DMS153 (cell line): ENCODE measurements at regions not wholly inside any gene's neighbourhood (a gene's known extent, or its start where the extent isn't known, plus 50 kb on each side); places are given as distances from the start of the nearest gene placed in this dataset.

Experiments used
- DNase-seq: peaks from one replicate; lab custom pipeline; 2025; lab: John Stamatoyannopoulos, UW

DNA sequence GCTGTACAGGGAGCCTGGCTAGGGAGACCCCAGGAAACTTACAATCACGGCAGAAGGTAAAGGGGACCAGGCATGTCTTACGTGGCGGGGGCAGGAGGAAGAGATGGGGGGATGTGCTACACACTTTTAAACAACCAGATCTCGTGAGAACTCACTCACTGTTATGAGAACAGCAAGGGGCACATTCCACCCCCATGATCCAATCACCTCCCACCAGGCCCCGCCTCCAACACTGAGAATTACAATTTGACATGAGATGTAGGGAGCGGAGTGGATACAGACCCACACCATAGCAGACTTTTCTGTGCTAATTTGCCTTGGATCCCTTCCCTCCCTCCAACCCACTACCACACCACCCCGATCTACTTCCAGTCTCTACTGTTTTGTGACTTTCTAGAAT is 106.7 kb upstream of the PEG3 start:
- no peak for DNase-seq

DNA sequence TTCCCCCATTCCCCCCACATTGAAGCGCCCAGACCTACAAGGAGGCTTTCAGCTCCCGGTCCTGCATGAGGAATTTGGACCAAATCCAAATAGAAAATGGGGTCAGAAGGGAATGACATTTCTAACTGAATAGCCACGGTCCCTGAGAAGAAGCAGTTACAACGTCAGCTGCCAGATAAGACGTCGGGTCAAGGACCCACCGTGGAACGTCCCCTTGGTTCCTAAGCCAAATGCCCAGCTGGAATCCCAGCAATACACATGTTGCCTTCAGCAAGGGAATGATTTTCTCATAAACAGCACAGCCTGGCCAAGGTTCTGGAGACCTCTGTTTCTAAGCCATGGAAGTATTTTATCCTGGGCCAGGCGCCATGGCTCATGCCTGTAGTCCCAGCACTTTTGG is 109.1 kb upstream of the PEG3 start:
- no peak for DNase-seq

DNA sequence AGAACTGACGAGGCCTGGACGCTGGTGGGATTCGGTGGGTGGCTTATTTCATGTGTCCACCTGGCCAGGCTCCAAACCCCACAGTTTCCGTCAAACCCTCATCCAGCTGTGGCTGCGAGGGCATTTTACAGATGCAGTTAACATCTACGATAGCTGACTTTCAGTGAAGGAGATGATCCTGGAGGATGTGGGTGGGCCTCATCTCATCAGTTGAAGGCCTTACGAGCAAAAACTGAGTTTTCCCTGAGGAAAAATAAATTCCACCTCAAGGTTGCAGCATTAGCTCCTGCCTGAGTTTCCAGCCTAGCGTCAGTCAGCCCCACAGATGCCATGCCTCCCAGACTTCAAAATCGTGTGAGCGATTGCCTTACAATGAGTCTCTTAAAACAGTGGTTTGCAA is 111.1 kb upstream of the PEG3 start:
- no peak for DNase-seq

DNA sequence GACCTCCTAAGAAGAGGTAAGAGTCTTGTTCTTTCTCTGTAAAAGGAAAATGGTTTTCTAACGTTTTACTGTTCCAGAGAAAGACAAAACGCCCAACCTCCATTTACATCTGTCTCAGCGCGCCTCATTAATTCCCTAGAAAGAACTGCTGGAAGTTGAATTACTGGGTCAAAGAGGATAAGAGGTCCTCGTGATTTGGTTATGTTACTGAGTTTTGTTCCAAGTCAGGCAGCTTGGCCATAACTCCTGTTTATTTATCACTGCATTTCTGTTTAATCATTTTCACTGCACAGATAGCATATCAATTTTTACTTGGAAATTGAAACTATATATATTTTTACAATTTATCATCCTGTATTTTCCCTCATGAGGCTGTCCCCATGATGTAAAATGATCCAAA is 112.9 kb upstream of the PEG3 start:
- no peak for DNase-seq

DNA sequence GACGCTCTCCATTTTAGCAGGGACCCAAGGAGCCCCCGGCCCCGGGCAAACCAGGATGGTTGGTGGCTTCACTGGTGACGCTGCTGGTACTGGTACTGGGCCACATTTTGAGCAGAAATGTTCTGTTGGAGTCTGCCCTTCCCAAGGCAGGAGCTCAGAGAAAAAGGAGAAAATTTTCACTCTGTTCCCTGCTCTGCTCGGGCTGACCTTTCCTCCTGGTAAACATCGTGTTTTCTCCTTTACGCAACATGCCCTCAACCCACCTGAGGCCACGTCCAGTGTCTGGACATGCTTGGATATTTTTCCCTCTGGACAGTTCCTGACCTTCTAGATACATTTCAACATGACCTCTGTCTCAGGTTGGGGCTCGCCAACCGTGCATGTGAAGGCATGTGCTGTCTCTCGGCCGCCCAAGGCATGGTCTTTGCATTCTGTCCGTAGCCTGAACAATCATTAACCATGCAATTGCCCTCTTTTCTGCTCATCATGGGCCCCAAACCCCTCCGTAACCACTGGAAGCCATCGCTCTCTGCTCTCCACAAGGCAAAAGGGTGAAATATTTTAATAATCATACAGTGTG is 115.2 kb upstream of the PEG3 start:
- no peak for DNase-seq

DNA sequence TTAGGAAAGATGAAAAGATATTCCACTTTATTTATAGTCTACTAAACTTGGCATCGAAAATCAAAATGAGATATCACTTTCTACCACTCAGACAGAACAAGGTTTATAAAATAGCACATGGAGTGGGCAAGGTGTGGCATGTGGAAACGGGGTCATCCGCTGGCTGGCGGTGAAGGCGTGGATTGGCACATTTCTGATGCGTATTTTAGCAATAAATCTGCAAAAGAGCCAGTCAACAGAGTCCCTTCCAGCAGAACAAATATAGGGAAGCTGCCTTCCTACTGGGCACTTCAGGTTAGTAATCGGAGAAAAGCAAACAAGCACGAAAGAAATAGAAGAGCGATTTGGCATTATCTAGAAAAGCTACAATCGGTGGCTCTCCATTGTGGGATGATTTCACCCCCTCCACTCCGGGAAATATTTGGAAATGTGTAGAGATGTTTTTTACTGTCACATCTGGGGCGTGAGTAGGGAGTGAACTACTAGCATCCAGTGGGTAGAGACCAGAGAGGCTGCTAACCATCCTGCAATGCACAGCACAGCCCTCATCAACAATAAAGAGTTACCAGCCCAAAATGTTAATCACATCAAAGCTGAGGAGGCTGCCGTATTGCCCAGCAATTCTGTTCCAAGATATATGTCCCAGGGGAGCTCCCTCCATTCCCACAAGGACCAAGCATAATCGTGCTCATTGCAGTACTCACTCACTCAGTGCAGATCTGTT is 116.1 kb upstream of the PEG3 start:
- no peak for DNase-seq

DNA sequence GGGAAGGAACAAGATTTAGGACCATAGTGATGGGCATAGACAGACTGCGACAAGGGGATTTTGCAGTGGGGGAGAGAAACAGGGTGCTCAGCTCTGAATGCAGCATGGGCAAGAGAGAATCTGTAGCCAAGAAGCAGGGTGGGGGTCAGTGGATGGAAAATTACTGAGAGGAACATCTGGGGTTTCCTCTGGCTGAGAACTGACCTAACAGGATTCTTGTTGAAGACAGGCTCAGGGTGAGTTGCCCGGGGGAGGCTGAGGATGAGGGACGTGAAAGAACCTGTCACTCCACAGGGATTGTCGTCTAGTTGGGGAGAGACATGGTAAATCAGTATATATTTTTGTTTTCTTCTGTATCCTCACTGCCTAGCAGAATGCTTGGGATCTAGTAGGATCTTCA is 118.7 kb upstream of the PEG3 start:
- DNase-seq: no peak

DNA sequence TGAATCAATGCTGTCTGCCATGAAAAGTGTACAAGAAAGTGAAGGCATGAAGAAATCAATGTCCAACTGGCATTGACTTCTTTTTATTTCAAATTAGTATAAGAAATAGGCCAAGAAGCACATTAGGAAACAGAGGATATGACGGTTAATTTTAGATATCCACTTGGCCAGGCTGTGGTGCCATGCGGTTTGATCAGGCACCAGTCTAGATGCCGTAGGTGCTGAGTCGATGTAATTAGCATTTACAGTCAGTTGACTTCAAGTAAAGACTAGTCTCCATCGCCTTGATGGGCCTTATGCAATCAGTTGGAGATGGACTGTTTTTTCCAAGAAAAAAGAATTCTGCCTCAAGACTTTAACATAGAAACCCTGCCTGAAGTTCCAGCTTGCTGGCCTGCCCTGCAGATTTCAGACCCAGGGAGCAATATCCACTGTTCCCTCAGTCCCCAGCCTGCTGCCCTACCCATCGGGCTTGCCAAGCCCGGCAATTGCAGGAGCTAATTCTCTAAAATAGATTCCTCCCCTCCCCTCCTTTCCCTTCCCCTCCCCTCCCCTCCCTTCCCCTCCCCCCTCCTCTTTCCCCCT is 120.5 kb upstream of the PEG3 start:
- DNase-seq: no peak

DNA sequence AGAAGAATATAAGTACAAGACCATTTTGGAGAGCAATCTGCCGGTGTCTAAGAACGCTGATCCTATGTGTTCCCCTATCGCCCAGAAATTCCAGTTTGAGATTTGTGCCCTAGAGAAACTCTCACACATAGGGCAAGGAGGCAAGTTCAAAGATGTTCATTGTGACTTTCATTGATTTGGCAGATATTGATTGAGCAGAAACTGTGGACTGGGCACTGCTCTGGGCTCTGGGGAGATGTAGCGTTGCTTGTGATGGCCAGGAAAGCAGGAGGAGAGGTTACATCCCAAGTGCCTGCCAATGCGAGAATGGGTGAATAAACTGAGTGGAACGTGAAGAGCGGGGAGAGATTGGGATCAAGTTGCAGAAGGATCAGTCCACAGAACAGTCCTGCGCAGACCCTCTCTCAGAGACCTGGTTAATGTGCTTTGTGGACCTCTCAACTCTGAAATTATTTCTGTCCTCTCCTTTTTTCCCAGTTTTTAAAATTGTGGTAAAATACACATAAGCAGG is 123.9 kb upstream of the PEG3 start:
- no peak for DNase-seq

DNA sequence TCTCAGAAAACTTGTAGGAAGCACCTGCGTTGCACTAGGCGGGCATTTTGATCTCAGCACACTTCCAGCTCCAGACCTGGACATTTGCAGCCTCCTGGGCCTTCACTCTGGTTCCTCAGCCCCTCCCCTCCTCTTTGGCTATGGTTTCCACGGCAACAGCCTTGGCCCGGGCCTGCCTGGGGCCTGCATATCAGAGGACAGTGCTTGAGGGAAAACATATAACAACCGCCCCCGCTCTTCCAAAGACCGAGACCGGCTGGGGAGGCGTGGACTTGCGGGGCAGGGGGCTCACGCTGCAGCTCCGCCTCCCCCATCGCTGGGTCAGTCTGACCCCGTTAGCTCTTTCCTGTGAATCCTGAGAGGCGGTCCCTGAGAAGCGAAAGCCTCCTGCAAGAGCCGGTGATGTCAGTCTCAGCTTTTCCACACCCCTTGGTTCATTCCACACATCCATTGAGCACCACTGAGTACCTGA is 125.7 kb upstream of the PEG3 start:
- DNase-seq: no peak

DNA sequence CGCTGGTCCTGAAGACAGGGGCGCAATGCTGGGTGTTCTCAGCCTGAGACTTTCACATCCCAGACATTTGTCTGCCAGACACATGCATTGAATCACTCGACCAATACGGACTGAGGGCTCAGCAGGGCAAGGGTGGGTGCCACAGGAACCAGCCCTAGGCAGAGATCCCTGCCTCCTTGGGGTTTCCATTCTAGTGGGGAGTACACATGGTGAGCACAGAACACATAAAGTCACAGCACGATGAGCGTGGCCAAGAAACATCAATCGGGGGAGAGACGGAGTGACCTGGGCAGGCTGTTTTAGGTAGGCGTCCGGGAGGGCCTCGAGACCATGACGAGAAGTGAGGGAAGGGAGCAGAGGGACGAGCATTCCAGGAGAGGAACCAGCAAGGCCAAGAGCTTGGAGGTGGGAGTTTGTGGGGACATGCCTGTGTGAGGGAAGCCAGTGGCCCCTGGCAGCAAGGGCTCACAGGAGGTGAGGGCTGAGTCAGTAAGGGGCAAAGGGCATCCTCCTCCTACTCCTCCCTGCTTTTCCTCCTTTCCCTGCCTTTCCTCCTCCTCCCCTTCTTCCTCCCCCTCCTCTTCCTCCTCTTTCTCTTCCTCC is 126.3 kb upstream of the PEG3 start:
- DNase-seq: no peak

DNA sequence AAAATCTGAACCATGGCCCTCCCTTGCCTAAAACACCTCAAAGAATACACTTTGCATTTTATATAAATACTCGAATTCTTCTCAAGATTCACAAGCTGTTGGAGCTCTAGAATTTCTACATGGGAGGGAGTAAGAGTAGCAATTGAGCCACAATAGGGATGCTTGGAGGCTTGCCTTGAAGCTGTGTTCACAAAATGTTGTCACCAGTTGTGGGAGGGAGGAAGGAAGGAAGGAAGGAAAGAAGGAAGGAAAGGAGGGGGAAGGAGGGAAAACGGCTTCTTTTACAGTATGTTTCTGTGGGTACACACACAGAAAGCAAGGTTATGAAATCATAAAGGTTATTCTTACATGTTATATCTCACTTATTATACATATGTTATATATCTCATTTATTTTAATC is 128.6 kb upstream of the PEG3 start:
- no peak for DNase-seq

DNA sequence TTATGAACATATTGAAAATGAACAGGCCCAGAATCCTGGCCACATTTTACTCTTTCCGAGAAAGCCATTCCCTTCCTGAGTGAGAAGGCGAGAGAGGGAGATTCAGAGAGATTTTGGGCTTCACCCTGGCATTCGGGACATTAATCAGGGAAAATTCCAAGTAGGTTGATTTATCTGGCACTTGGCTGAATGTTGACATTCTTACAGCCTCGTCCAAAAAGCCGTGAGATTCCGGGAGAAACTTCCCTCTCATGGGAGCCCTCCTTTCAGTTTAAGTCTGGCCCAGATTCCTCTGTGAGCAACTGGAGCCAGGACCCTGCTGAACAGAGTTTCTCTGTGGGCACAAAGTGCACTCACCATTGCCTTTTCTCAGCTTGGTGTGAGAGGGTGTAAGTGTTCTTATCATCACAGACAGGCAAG is 129.2 kb upstream of the PEG3 start:
- DNase-seq: no peak

DNA sequence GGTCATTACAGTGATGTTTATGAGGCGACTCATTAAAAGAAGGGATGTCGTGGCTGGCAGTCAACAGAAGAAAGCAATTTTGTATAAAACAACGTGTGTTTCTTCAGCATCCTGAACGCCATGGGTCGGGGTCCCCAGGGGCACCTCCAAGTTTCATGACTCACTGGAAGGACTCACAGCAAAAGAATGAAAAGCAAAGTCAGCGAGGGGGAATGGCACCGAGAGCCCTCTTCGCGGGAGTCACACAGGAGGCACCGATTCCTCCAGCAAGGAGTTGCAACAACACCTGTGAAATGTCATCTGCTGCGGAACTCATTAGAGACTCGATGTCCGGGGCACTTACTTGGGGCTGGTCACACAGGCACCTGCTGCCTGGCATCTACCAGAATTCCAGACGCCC is 130.7 kb upstream of the PEG3 start:
- no peak for DNase-seq

DNA sequence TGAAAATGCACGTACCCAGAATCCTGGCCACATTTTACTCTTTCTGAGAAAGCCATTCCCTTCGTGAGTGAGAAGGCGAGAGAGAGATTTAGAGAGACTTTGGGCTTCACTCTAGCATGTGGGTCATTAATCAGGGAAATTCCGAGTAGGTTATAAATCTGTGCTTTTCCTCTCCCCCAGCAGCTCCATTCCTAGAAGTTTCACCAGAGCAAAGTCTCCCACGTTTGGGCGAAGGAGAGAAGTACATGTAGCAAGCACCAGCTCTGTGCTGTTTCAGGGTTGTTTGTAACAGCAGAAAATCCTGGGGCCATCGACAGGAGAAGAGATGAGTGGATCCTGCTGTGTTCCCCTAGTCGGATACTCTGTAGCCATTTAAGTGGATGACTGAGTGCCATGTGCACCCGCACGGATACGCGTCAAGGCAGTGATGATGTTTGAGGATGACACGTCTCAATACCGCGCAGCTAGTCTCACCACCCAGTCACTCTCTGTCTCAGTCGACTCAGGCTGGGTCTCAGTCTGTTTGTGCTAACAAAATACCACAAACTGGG is 131.8 kb upstream of the PEG3 start:
- DNase-seq: no peak

DNA sequence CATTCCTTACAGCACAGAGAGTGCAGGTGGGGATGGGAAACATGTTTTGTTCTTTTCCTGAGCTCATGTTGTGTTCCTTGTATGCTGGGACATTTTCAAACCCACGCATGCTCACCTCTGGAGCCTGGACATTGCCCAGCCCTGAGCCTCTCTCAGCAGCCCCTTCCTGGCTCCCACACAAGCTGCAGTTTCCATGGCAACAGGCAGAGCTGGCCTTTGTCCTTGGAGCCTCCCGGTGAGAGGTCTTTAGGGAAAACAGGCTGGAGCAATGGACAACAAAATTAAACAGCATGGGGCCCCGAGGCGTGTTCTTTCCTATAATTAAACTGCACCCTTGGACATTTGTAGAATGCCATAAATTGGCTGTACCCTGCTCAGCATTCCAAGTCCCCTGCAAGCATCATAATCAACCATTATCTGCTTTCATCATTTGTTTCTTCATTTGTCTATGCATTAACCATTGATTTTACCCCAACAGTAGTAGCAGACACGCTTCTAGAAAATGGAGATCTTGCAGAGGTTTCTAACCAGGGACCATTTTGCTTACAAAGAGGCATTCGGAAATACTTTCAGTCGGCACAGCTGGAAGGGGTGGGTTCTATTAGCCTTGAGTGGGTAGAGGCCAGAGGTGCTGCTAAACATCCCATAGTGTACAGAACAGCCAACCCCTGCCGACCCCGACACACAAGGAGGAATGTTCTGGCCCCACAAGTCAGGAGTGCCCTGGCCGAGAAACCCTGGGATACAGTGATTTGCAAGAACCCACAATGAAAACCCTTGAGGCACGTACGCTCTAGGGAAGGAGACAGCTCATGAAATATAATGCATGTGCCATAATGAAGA is 133.4 kb upstream of the PEG3 start:
- DNase-seq: no peak

DNA sequence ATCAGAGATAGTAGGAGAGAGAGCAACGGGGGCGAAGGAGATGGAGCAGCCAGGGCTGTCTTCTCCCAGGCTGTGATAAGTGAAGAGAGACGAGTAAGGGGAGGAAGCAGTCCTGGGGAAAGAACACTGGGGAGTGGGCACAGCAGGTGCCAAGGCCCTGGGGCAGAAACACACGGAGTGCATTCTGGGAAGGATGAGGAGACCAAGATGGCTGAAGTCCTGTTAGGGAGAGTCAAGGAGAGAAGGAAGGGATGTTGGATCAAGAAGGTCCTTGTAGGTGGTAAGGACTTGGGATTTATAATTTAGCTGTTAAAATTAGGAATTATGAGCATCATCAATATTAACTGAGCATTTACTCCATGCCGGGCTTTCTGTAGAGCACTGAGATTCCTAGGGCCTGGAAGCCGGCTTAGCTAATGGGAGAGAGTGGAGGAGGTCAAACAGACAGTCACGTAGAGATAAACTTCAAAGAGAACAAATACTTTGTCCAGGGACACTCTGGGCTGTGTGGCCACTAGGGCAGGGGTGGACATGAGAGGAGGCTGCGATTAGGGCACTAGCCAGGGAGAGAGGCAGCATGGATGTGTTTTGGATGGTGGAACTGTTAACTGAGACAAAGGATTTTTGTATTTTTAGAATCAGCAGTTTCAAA is 134.2 kb upstream of the PEG3 start:
- DNase-seq: no peak

DNA sequence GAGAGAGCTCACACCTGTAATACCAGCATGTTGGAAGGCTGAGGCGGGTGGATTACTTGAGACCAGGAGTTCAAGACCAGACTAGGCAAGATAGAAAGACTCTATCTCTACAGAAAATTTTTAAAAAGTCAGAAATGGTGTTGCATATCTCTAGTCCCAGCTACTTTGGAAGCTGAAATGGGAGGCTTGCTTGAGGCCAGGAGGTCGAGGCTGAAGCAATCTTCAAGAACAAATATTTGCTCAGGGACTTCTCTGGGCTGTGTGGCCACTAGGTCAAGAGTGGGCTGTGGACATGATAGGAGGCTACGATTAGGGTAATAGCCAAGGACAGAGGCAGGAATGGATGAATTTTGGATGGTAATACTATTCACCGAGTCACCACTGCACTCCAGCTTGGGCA is 135.8 kb upstream of the PEG3 start:
- no peak for DNase-seq

DNA sequence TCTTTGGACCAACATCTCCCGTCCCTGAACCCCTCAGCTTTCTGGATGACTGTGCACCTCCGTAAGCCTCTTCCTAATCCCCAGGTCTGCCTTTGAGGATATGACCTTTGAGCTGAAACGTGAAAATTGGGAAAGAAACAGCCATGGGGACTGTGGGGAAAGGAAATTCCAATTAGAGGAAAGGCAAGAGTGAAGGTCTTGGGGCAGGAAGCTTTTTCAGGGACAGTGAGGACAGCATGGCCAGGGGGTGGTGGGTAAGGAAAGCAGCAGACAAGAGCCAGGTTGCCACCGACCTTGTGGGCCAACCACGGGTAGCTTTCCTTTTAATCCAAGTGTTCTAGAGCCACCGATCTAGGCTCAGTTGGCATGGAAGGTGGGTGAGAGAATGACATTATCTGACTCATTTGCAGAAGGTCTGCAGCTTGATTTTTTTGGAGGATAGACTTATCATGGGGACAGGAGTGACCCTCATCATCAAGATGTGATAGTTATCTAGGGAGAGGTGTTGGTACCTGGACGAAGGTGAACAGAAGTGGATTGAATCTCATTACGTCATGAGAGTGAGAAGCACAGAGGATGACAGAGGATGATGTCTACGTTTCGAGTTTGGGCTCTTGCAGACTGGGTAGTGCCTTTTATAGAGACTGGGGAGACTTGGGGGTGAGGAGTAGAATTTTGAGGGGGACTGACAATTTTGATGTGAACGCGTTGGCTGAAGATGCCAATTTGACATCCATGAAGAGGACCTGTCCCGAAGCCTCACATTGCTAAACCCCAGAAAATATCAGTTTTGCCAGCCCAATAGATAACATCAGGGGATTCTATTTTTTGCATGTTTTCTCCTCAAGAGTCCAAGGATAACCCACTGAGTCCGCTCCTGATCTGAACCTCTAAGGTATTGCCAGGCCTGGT is 136.7 kb upstream of the PEG3 start:
- no peak for DNase-seq

DNA sequence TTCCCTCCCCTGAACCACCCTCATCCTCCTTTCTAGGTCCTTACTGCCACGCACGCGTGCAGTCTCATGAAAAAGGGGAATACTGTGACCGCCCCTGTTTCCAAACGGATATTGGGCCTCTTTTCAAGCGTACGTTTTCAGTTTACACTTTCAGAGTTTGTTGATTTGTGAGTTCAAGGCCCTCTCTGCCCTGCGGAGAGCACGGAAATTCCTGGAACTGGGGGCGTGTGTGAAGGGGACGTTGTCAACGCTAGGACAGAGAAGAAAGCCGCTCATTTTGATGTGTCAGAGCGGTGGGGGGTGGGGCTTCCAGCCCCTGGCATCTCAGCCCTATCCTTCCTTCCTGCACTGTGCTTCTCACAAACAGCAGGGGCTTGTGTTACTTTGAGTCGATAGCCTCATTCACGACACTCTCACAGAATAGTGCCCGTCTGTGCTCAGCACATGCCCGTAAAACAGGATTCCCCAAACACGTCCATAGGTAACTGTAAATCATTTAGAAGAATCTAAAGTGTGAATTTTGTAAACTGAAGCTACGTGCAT is 137.6 kb upstream of the PEG3 start:
- no peak for DNase-seq
